Ovary (tissue), 7 donors: ENCODE measurements at regions not wholly inside any gene's neighbourhood (a gene's known extent, or its start where the extent isn't known, plus 50 kb on each side); places are given as distances from the start of the nearest gene placed in this dataset.

Source experiments
- DNase-seq, 5 donors: peaks; one replicate each; pipeline ENCODE4 v3.0.0-alpha.2; 2019 to 2020
- H3K27ac ChIP-seq, 2 donors: fragments of 200-600 bp; one replicate each; pipeline versions ENCODE4 v1.5.1 to v1.8.0; 2019 to 2022
- H3K27me3 ChIP-seq: fragments of 200-600 bp; one replicate; pipeline ENCODE4 v1.8.0; 2022
- H3K36me3 ChIP-seq: fragments of 200-600 bp; sonication (generic); one replicate; pipeline ENCODE4 v1.5.1; 2019
- H3K4me1 ChIP-seq: one replicate; pipeline ENCODE4 v1.8.1; 2013; ENCODE audit warnings: mild to moderate bottlenecking, moderate library complexity; ENCODE audit not compliant: insufficient read depth
- H3K4me3 ChIP-seq: fragments of 200-600 bp; sonication (generic); one replicate; pipeline ENCODE4 v1.5.1; 2017
- H3K9me3 ChIP-seq, 2 donors: fragments of 200-600 bp in 1 of 2; sonication (generic) in 1 of 2; one replicate each; pipeline versions ENCODE4 v1.5.1 to v1.8.1; 2013 to 2019; ENCODE audit warnings: mild to moderate bottlenecking in 1 of 2, moderate library complexity in 1 of 2
- CTCF ChIP-seq, 3 donors: fragments of 450-650 bp in 2 of 3; fragments of 200-600 bp in 1 of 3; IDR thresholded peaks; one replicate each; pipeline versions ENCODE4 v1.5.1 to v1.8.0; 2016 to 2022; ENCODE audit warnings: antibody characterized with exemption in 3 of 3, mild to moderate bottlenecking in 1 of 3
- EP300 ChIP-seq: sonication (generic); formaldehyde crosslinking; IDR thresholded peaks from one replicate; pipeline ENCODE4 v1.6.1; 2017; ENCODE audit warnings: antibody characterized with exemption
- POLR2A ChIP-seq: fragments of 450-650 bp; IDR thresholded peaks from one replicate; pipeline ENCODE4 v1.6.1; 2017; ENCODE audit warnings: antibody characterized with exemption, mild to moderate bottlenecking, moderate library complexity
- WGBS, 3 donors: extraction: QIAGEN DNeasy Blood & Tissue Kit in 1 of 3; methylation state at CpG; one replicate each; pipeline versions ENCODE4 v1.1.5 to v1.1.7; 2013 to 2017; 5-methylcytosine and 5-hydroxymethylcytosine counted together
- intact Hi-C, 4 donors: fragments of 100-400 bp; cut with DNase I; formaldehyde crosslinking; loops; one replicate each; pipeline versions ENCODE4 v1.11.0 to v1.15.1; 2022 to 2023
- donor health status: DM: no; HTN: no; CAD: no; lungs with moderate emphysema.
- donor health status: DM: no; HTN: no; CAD: no.
- donor health status: Bipolar disorder and iron deficiency.
- donor health status: DM: no; HTN: no; CAD: no.
- donor health status: DM: yes; HTN: yes; CAD: no.

GRCh38 chr12:102633981-102634605 lies 153.7 kb upstream of the IGF1 start:
- Histone ChIP-seq H3K27me3 (no peaks in the 10 kb centered on the region), H3K36me3 (no peaks in the 10 kb centered on the region), H3K9me3 (no peaks in the 10 kb centered on the region), H3K4me3 (no peak overlapping the region), H3K27ac (no peak overlapping the region), H3K4me1 (no peaks in the 10 kb centered on the region)
- intact Hi-C loops = no loop called here
- no peak for DNase-seq
- TF ChIP-seq CTCF (IDR thresholded peaks at IDR 0.05) (no peak), EP300 (no peak)
- WGBS, 3 donors = 55 to 58% (median 57%) methylated on average over 2 of the region's 2 CpGs

- DNase-seq = no peak
- Histone ChIP-seq H3K27me3 (no peaks in the 10 kb centered on the region), H3K4me1 (no peaks in the 10 kb centered on the region), H3K36me3 (no peaks in the 10 kb centered on the region), H3K27ac (no peak overlapping the region), H3K4me3 (no peak overlapping the region), H3K9me3 (no peaks in the 10 kb centered on the region)
- intact Hi-C loops = no loop called here
- 75 to 88% (median 82%) methylated on average over 2 of the region's 2 CpGs for WGBS, 3 donors
- TF ChIP-seq POLR2A (no peak), CTCF (IDR thresholded peaks at IDR 0.05) (no peak), EP300 (no peak)
Observed at GRCh38 chr12:102631274-102631673, 150.9 kb upstream of the IGF1 start.

DNA sequence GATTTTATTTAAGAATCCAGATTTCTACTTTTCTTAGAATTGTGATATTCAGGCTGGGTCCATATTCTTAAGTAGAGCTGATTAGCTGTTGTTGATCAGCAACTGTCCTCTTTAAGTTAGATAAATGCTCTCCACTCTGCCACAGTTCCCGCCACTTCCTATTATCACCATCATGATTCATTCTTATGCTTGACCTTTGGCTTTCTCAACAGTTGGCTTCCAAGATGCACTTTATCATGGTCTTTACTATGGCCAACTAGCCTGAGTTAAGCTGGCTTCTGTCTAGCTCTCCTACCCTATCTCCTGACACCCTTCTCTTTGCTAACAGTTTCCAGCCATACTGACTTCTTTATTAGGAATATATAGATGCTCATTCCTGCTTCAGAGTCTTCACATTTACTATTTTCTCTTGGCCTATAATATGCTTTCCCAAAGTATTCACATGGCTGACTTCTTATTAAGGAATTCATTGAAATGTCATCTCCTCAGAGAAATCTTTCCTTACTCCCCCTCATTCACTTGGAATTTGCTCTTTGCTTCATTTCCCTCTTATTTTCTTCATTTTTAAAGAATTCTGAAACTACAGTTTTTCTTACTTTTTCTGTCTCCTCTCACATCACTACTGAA lies 149.0 kb upstream of the IGF1 start:
- Histone ChIP-seq H3K27me3 (no peaks in the 10 kb centered on the region), H3K4me1 (no peaks in the 10 kb centered on the region), H3K36me3 (no peaks in the 10 kb centered on the region), H3K27ac (no peak overlapping the region), H3K4me3 (no peak overlapping the region), H3K9me3 (no peaks in the 10 kb centered on the region)
- intact Hi-C loops = no loop called here
- DNase-seq = no peak
- 43 to 74% (median 52%) methylated on average over 1 of the region's 1 CpG for WGBS, 3 donors
- TF ChIP-seq EP300 = no peak
- TF ChIP-seq CTCF (IDR thresholded peaks at IDR 0.05) = no peak
- TF ChIP-seq POLR2A = no peak

- intact Hi-C loops = no loop called here
- TF ChIP-seq CTCF (IDR thresholded peaks at IDR 0.05) (no peak), EP300 (no peak), POLR2A (no peak)
- Histone ChIP-seq H3K36me3 (no peaks in the 10 kb centered on the region), H3K4me1 (no peaks in the 10 kb centered on the region), H3K9me3 (no peaks in the 10 kb centered on the region), H3K27ac (no peak overlapping the region), H3K27me3 (no peaks in the 10 kb centered on the region), H3K4me3 (no peak overlapping the region)
- WGBS, 3 donors = 93 to 96% (median 95%) methylated on average over 1 of the region's 1 CpG
- no peak for DNase-seq
Observed at GRCh38 chr12:102625819-102626218, 145.5 kb upstream of the IGF1 start.
